Suprapubic skin (tissue), 4 donors: ENCODE measurements at regions not wholly inside any gene's neighbourhood (a gene's known extent, or its start where the extent isn't known, plus 50 kb on each side); places are given as distances from the start of the nearest gene placed in this dataset.

ENCODE experiments used
- DNase-seq, 2 donors: peaks; one replicate each; pipeline ENCODE4 v3.0.0-alpha.2; 2019; ENCODE audit warnings: low spot score in 2 of 2
- H3K27ac ChIP-seq: fragments of 200-600 bp; sonication (generic); one replicate; pipeline ENCODE4 v1.5.1; 2019
- H3K27me3 ChIP-seq: fragments of 200-600 bp; sonication (generic); one replicate; pipeline ENCODE4 v1.5.1; 2019
- H3K36me3 ChIP-seq: fragments of 200-600 bp; sonication (generic); one replicate; pipeline ENCODE4 v1.5.1; 2019
- H3K4me1 ChIP-seq: fragments of 200-600 bp; sonication (generic); one replicate; pipeline ENCODE4 v1.5.1; 2019
- H3K4me3 ChIP-seq: fragments of 200-600 bp; sonication (generic); one replicate; pipeline ENCODE4 v1.5.1; 2019; ENCODE audit warnings: mild to moderate bottlenecking
- H3K9me3 ChIP-seq: fragments of 200-600 bp; sonication (generic); one replicate; pipeline ENCODE4 v1.5.1; 2019
- CTCF ChIP-seq, 2 donors: fragments of 200-600 bp in 1 of 2; fragments of 450-650 bp in 1 of 2; sonication (generic) in 1 of 2; IDR thresholded peaks; one replicate each; pipeline ENCODE4 v1.5.1; 2016 to 2019; ENCODE audit warnings: antibody characterized with exemption in 2 of 2, mild to moderate bottlenecking in 1 of 2, moderate library complexity in 1 of 2
- EP300 ChIP-seq: sonication (generic); formaldehyde crosslinking; IDR thresholded peaks from one replicate; pipeline ENCODE4 v1.6.1; 2017; ENCODE audit warnings: antibody characterized with exemption
- POLR2A ChIP-seq, 2 donors: fragments of 450-650 bp; IDR thresholded peaks; one replicate each; pipeline ENCODE4 v1.6.1; 2017; ENCODE audit warnings: antibody characterized with exemption in 2 of 2, mild to moderate bottlenecking in 2 of 2, moderate library complexity in 2 of 2
- POLR2AphosphoS5 ChIP-seq, 3 donors: sonication (generic); formaldehyde crosslinking; IDR thresholded peaks; one replicate each; pipeline ENCODE4 v1.6.1; 2017; ENCODE audit warnings: antibody characterized with exemption in 3 of 3
- WGBS: methylation state at CpG from one replicate; pipeline ENCODE4 v1.1.5; 2018; 5-methylcytosine and 5-hydroxymethylcytosine counted together

DNA sequence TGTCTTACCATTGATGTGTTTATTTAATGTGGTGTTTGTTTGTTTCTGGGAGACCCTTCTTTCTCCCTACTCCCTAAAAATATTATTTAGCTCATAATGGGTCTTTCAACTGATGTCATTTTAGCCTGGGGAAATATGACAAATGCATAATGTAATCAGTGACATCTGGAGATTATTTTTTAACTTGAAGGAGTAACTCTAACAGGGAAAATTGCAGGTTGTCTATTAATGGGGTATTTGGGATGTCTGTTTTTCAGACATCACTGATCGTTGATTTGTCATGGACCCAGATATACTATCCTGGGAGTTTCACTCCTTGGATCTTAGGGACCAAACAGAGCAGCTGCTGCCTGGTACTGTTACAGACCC lies 230.4 kb downstream of the LOXHD1 start:
- H3K36me3 ChIP-seq: no peaks in the 10 kb centered on the region
- WGBS: 78% methylated on average over 1 of the region's 1 CpG

More for the DNA sequence above, 230.4 kb downstream of the LOXHD1 start:
- Histone ChIP-seq H3K4me3 (no peak overlapping the region), H3K9me3 (no peaks in the 10 kb centered on the region), H3K27me3 (no peaks in the 10 kb centered on the region), H3K4me1 (peaks cover 11% of the 10 kb centered on the region), H3K27ac (no peak overlapping the region)
- no peak for DNase-seq
- TF ChIP-seq POLR2AphosphoS5 (IDR thresholded peaks at IDR 0.05) (no peak), POLR2A (IDR thresholded peaks at IDR 0.05) (no peak), CTCF (IDR thresholded peaks at IDR 0.05) (no peak), EP300 (no peak)
